Duodenal mucosa (tissue), 2 donors: ENCODE measurements at regions not wholly inside any gene's neighbourhood (a gene's known extent, or its start where the extent isn't known, plus 50 kb on each side); places are given as distances from the start of the nearest gene placed in this dataset.

Experiments used
- H3K27ac ChIP-seq: one replicate; pipeline ENCODE4 v1.7.0; 2013; ENCODE audit warnings: low read depth, low read length
- H3K27me3 ChIP-seq, 2 donors: one replicate each; pipeline ENCODE4 v1.7.0; 2013; ENCODE audit warnings: low read length in 2 of 2, control low read depth in 1 of 2; ENCODE audit not compliant: insufficient read depth in 2 of 2, control insufficient read depth in 1 of 2
- H3K36me3 ChIP-seq, 2 donors: one replicate each; pipeline ENCODE4 v1.7.0; 2013; ENCODE audit warnings: low read length in 2 of 2, control low read depth in 1 of 2; ENCODE audit not compliant: insufficient read depth in 2 of 2, control insufficient read depth in 1 of 2
- H3K4me1 ChIP-seq, 2 donors: one replicate each; pipeline ENCODE4 v1.7.0; 2013; ENCODE audit warnings: low read length in 2 of 2, control low read depth in 1 of 2; ENCODE audit not compliant: insufficient read depth in 2 of 2, control insufficient read depth in 1 of 2
- H3K4me3 ChIP-seq, 2 donors: one replicate each; pipeline ENCODE4 v1.7.0; 2013; ENCODE audit warnings: low read length in 2 of 2, low read depth in 1 of 2
- H3K9ac ChIP-seq, 2 donors: one replicate each; pipeline ENCODE4 v1.7.0; 2013; ENCODE audit warnings: low read length in 2 of 2, low read depth in 1 of 2
- H3K9me3 ChIP-seq, 2 donors: one replicate each; pipeline ENCODE4 v1.7.0; 2013; ENCODE audit warnings: low read length in 2 of 2, control low read depth in 1 of 2; ENCODE audit not compliant: control insufficient read depth in 1 of 2

GRCh38 chr3:166785876-166786275 lies 594.2 kb downstream of the ZBBX start:
- H3K4me3 ChIP-seq, result no peak overlapping the region
- no peaks in the 10 kb centered on the region for H3K4me1 ChIP-seq
- no peaks in the 10 kb centered on the region for H3K36me3 ChIP-seq
- H3K9me3 ChIP-seq, result no peaks in the 10 kb centered on the region
- H3K9ac ChIP-seq, result no peak overlapping the region
- H3K27me3 ChIP-seq, result no peaks in the 10 kb centered on the region
- H3K27ac ChIP-seq, result no peak overlapping the region

GRCh38 chr3:166783206-166783605 lies 596.9 kb downstream of the ZBBX start:
- Histone ChIP-seq H3K27ac (no peak overlapping the region), H3K9me3 (no peaks in the 10 kb centered on the region), H3K36me3 (no peaks in the 10 kb centered on the region)

GRCh38 chr3:166764698-166765318 lies 615.3 kb downstream of the ZBBX start:
- no peak overlapping the region for H3K4me3 ChIP-seq
- no peaks in the 10 kb centered on the region for H3K4me1 ChIP-seq
- H3K36me3 ChIP-seq, result no peaks in the 10 kb centered on the region
- H3K9me3 ChIP-seq, result peaks cover 7 to 23% of the 10 kb centered on the region in 2 donors
- no peaks in the 10 kb centered on the region for H3K27me3 ChIP-seq
- H3K27ac ChIP-seq, result no peak overlapping the region
- H3K9ac ChIP-seq, result no peak overlapping the region

More at GRCh38 chr3:166783206-166783605, 596.9 kb downstream of the ZBBX start:
- H3K9ac ChIP-seq, result no peak overlapping the region
- H3K27me3 ChIP-seq, result no peaks in the 10 kb centered on the region
- no peaks in the 10 kb centered on the region for H3K4me1 ChIP-seq
- H3K4me3 ChIP-seq, result no peak overlapping the region

GRCh38 chr3:166759736-166760513 lies 620.2 kb downstream of the ZBBX start:
- H3K4me3 ChIP-seq, result no peak overlapping the region
- H3K9me3 ChIP-seq, result peaks cover 6 to 15% of the 10 kb centered on the region in 2 donors
- no peaks in the 10 kb centered on the region for H3K27me3 ChIP-seq
- H3K36me3 ChIP-seq, result no peaks in the 10 kb centered on the region
- no peak overlapping the region for H3K9ac ChIP-seq
- H3K4me1 ChIP-seq, result no peaks in the 10 kb centered on the region
- no peak overlapping the region for H3K27ac ChIP-seq

- Histone ChIP-seq H3K4me1 (no peaks in the 10 kb centered on the region), H3K9ac (no peak overlapping the region), H3K9me3 (peaks cover 2 to 3% of the 10 kb centered on the region in 2 donors), H3K4me3 (no peak overlapping the region), H3K27me3 (no peaks in the 10 kb centered on the region), H3K36me3 (no peaks in the 10 kb centered on the region), H3K27ac (no peak overlapping the region)
These were observed 627.9 kb downstream of the ZBBX start for GRCh38 chr3:166752214-166752613.

GRCh38 chr3:166743481-166744134 lies 636.5 kb downstream of the ZBBX start:
- H3K27ac ChIP-seq, result no peak overlapping the region
- no peaks in the 10 kb centered on the region for H3K36me3 ChIP-seq
- H3K4me3 ChIP-seq, result no peak overlapping the region
- no peak overlapping the region for H3K9ac ChIP-seq
- no peaks in the 10 kb centered on the region for H3K9me3 ChIP-seq
- no peaks in the 10 kb centered on the region for H3K27me3 ChIP-seq
- H3K4me1 ChIP-seq, result no peaks in the 10 kb centered on the region

GRCh38 chr3:166734734-166735133 lies 645.4 kb downstream of the ZBBX start:
- H3K36me3 ChIP-seq, result no peaks in the 10 kb centered on the region
- no peaks in the 10 kb centered on the region for H3K9me3 ChIP-seq
- H3K27me3 ChIP-seq, result no peaks in the 10 kb centered on the region
- H3K4me3 ChIP-seq, result no peak overlapping the region
- no peaks in the 10 kb centered on the region for H3K4me1 ChIP-seq
- H3K27ac ChIP-seq, result no peak overlapping the region
- no peak overlapping the region for H3K9ac ChIP-seq

- Histone ChIP-seq H3K27ac (no peak overlapping the region), H3K4me1 (no peaks in the 10 kb centered on the region)
These were observed 648.4 kb downstream of the ZBBX start for GRCh38 chr3:166731701-166732100.

GRCh38 chr3:166721466-166721865 lies 658.6 kb downstream of the ZBBX start:
- H3K9ac ChIP-seq, result no peak overlapping the region
- no peaks in the 10 kb centered on the region for H3K36me3 ChIP-seq
- H3K9me3 ChIP-seq, result no peaks in the 10 kb centered on the region
- no peak overlapping the region for H3K27ac ChIP-seq
- H3K4me1 ChIP-seq, result no peaks in the 10 kb centered on the region
- no peaks in the 10 kb centered on the region for H3K27me3 ChIP-seq
- H3K4me3 ChIP-seq, result no peak overlapping the region

More at GRCh38 chr3:166731701-166732100, 648.4 kb downstream of the ZBBX start:
- no peak overlapping the region for H3K9ac ChIP-seq
- H3K36me3 ChIP-seq, result no peaks in the 10 kb centered on the region
- no peaks in the 10 kb centered on the region for H3K9me3 ChIP-seq
- H3K4me3 ChIP-seq, result no peak overlapping the region
- H3K27me3 ChIP-seq, result no peaks in the 10 kb centered on the region

GRCh38 chr3:166714206-166714605 lies 665.9 kb downstream of the ZBBX start:
- Histone ChIP-seq H3K4me1 (no peaks in the 10 kb centered on the region), H3K9me3 (no peaks in the 10 kb centered on the region), H3K36me3 (no peaks in the 10 kb centered on the region), H3K27me3 (no peaks in the 10 kb centered on the region), H3K27ac (no peak overlapping the region), H3K4me3 (no peak overlapping the region), H3K9ac (no peak overlapping the region)
